DOHH2 (cell line): ENCODE measurements at regions not wholly inside any gene's neighbourhood (a gene's known extent, or its start where the extent isn't known, plus 50 kb on each side); places are given as distances from the start of the nearest gene placed in this dataset.
A peak's percentile ranks its signal among the peaks of the same experiment; 100 is the strongest.

Experiments used
- H3F3A ChIP-seq: fragments of 200-600 bp; sonication (generic), shearing (Covaris generic); 2 replicates; pipeline ENCODE4 v1.6.0; 2016; ENCODE audit warnings: antibody characterized with exemption, mild to moderate bottlenecking; ENCODE audit not compliant: control insufficient read depth, insufficient read depth
- H3K27ac ChIP-seq: fragments of 200-600 bp; sonication (generic); 2 replicates; pipeline ENCODE4 v1.5.1; 2014; ENCODE audit warnings: low read depth, mild to moderate bottlenecking, low read length, moderate library complexity
- H3K27me3 ChIP-seq: fragments of 200-600 bp; sonication (generic); 2 replicates; pipeline ENCODE4 v1.6.1; 2014; ENCODE audit warnings: mild to moderate bottlenecking, low read length, mixed read lengths; ENCODE audit not compliant: control insufficient read depth
- H3K36me3 ChIP-seq: fragments of 200-600 bp; sonication (generic); 2 replicates; pipeline ENCODE4 v1.6.1; 2014; ENCODE audit warnings: mild to moderate bottlenecking, low read length, moderate library complexity, mixed read lengths; ENCODE audit not compliant: control insufficient read depth
- H3K4me1 ChIP-seq: fragments of 200-600 bp; sonication (generic); 2 replicates; pipeline ENCODE4 v1.6.1; 2014; ENCODE audit warnings: mild to moderate bottlenecking, low read length, mixed read lengths; ENCODE audit not compliant: control insufficient read depth
- H3K4me2 ChIP-seq: fragments of 200-600 bp; sonication (generic); 2 replicates; pipeline ENCODE4 v1.6.0; 2014; ENCODE audit warnings: mild to moderate bottlenecking, low read length, moderate library complexity
- H3K4me3 ChIP-seq: fragments of 200-600 bp; sonication (generic); 2 replicates; pipeline ENCODE4 v1.5.1; 2014; ENCODE audit warnings: mild to moderate bottlenecking, low read length, mixed read lengths
- H3K79me2 ChIP-seq: fragments of 200-600 bp; sonication (generic); 2 replicates; pipeline ENCODE4 v1.6.1; 2014; ENCODE audit warnings: mild to moderate bottlenecking, low read length, mixed read lengths; ENCODE audit not compliant: control insufficient read depth
- H3K9me2 ChIP-seq: fragments of 200-600 bp; sonication (generic); replicated peaks from 2 replicates; pipeline ENCODE4 v1.6.1; 2014; ENCODE audit warnings: mild to moderate bottlenecking, low read length, mixed read lengths; ENCODE audit not compliant: control insufficient read depth
- H3K9me3 ChIP-seq: fragments of 200-600 bp; sonication (generic); 2 replicates; pipeline ENCODE4 v1.6.1; 2014; ENCODE audit warnings: antibody characterized with exemption, low read length, mixed read lengths; ENCODE audit not compliant: control insufficient read depth, insufficient read depth
- H4K20me1 ChIP-seq: fragments of 200-600 bp; sonication (generic); 2 replicates; pipeline ENCODE4 v1.6.0; 2014; ENCODE audit warnings: low read depth, mild to moderate bottlenecking, antibody characterized with exemption, low read length, moderate library complexity; ENCODE audit not compliant: control insufficient read depth, insufficient read depth
- CTCF ChIP-seq: fragments of 200-600 bp; sonication (generic); IDR thresholded peaks from one replicate; pipeline ENCODE4 v1.5.1; 2014; ENCODE audit warnings: antibody characterized with exemption, mild to moderate bottlenecking, low read depth, low read length; ENCODE audit not compliant: poor library complexity, severe bottlenecking
- EZH2phosphoT487 ChIP-seq: fragments of 200-600 bp; sonication (generic); IDR thresholded peaks from 2 replicates; pipeline ENCODE4 v1.6.1; 2017; ENCODE audit warnings: borderline replicate concordance, mild to moderate bottlenecking, antibody characterized with exemption, low read length, moderate library complexity, mixed read lengths

GRCh38 chr6:62711750-62712149 lies 425.7 kb upstream of the KHDRBS2 start:
- TF ChIP-seq EZH2phosphoT487 (no peak), CTCF (no peak)
- no peak overlapping the region for H3K4me2 ChIP-seq
- no peaks in the 10 kb centered on the region for H4K20me1 ChIP-seq
- H3K27me3 ChIP-seq = no peaks in the 10 kb centered on the region
- H3K9me2 ChIP-seq = no peaks in the 10 kb centered on the region
- no peaks in the 10 kb centered on the region for H3K36me3 ChIP-seq
- no peak overlapping the region for H3K4me3 ChIP-seq
- H3K9me3 ChIP-seq = no peaks in the 10 kb centered on the region; the same call in 1 of the 2 replicates
- H3F3A ChIP-seq = no peaks in the 10 kb centered on the region
- no peaks in the 10 kb centered on the region for H3K79me2 ChIP-seq
- no peaks in the 10 kb centered on the region for H3K4me1 ChIP-seq
- H3K27ac ChIP-seq = no peak overlapping the region

- no peak overlapping the region for H3K4me2 ChIP-seq
- no peaks in the 10 kb centered on the region for H3K27me3 ChIP-seq
- no peaks in the 10 kb centered on the region for H4K20me1 ChIP-seq
- H3K9me2 ChIP-seq = no peaks in the 10 kb centered on the region
- H3K9me3 ChIP-seq = no peaks in the 10 kb centered on the region; the same call in 1 of the 2 replicates
- H3K4me1 ChIP-seq = no peaks in the 10 kb centered on the region
- H3K27ac ChIP-seq = no peak overlapping the region
- no peaks in the 10 kb centered on the region for H3K36me3 ChIP-seq
- H3K79me2 ChIP-seq = no peaks in the 10 kb centered on the region
- TF ChIP-seq CTCF = no peak
- TF ChIP-seq EZH2phosphoT487 = no peak
- no peaks in the 10 kb centered on the region for H3F3A ChIP-seq
- H3K4me3 ChIP-seq = no peak overlapping the region
These were observed 421.9 kb upstream of the KHDRBS2 start for GRCh38 chr6:62707914-62708313.

GRCh38 chr6:62707156-62707555 lies 421.1 kb upstream of the KHDRBS2 start:
- H3K4me2 ChIP-seq = no peak overlapping the region
- H3K9me2 ChIP-seq = no peaks in the 10 kb centered on the region
- no peaks in the 10 kb centered on the region for H3F3A ChIP-seq
- no peaks in the 10 kb centered on the region for H3K27me3 ChIP-seq
- no peaks in the 10 kb centered on the region for H3K79me2 ChIP-seq
- no peaks in the 10 kb centered on the region for H4K20me1 ChIP-seq
- no peaks in the 10 kb centered on the region for H3K36me3 ChIP-seq
- TF ChIP-seq EZH2phosphoT487 (no peak), CTCF (peak; percentile 10)
- H3K4me1 ChIP-seq = no peaks in the 10 kb centered on the region
- no peak overlapping the region for H3K27ac ChIP-seq
- H3K9me3 ChIP-seq = no peaks in the 10 kb centered on the region; the same call in 1 of the 2 replicates
- no peak overlapping the region for H3K4me3 ChIP-seq
